GM18909 (cell line): ENCODE measurements at regions not wholly inside any gene's neighbourhood (a gene's known extent, or its start where the extent isn't known, plus 50 kb on each side); places are given as distances from the start of the nearest gene placed in this dataset.

Experiments
- ATAC-seq: cut with Tn5 transposase; IDR thresholded peaks from one replicate; pipeline ENCODE4 v1.9.1; 2021; ENCODE audit warnings: mild to moderate bottlenecking; ENCODE audit not compliant: unreplicated experiment, poor library complexity

DNA sequence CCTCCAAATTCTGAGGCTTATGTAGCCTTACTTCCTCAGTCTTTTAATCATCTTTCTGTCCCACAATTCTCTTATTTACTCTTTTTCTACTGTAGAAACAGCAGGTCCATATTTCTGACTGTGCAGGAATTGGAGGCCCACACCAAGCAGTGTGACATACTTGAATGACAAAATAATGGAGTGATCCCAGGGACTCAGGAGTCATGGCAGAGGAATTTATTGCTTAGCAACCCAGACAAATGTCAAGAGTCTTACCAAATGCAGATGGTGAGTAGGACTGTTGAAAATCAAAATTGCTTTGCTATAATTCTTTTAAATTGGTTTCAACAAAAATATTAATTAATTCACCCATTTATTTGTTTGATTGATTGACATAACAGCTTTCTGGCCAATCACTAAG, 59.9 kb downstream of the HTR1B start:
- no peak for ATAC-seq

DNA sequence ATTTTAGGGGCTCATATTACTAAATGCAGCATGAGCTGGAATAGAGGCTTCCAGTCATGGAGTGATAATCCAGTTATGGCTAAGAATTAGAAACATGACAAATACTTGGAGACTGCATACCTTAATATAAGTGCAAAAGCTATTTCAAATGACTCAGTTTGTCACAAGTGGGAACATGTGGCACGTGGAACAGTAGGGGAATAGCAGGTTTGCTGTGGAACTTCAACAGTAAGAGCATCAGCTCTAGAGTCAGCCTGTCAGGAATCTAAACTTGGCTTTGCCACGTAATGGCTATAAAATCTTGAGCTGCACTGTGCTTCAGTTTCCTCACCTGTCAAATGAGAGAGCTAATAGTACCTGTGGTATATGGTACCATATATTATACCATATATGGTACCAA, 62.1 kb downstream of the HTR1B start:
- no peak for ATAC-seq

DNA sequence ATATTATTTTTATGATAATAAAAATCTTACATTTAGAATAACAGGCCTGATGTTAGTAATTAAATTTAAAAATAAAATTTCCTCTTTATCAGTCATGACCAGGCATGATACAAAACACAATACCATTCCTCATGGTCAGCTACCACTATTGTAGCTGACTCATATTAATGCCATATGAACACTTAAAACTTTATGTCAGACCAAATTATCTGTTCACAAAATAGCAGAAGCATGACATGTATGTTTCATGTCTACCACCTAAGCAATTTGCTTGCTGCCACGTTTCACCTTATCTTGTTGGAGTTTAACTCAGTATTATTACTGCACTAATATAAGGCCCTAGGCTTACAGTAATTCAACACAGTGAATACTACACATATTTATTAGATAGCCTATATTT, 65.7 kb downstream of the HTR1B start:
- no peak for ATAC-seq

DNA sequence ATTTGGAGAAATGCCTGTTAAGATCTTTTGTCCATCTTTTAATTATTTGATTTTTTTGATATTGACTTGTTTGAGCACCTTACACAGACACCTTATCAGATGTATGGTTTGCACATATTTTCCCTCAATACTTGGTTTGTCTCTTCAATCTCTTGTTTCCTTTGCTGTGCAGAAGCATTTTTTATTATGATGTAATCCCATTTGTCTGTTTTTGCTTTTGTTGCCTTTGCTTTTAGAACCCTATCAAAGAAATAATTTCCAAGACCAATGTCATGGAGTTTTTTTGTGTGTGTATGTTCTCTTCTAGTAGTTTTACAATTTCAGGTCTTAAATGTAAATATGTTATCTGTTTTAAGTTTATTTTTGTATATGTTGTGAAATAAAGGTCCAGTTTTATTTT, 73.9 kb downstream of the HTR1B start:
- no peak for ATAC-seq

DNA sequence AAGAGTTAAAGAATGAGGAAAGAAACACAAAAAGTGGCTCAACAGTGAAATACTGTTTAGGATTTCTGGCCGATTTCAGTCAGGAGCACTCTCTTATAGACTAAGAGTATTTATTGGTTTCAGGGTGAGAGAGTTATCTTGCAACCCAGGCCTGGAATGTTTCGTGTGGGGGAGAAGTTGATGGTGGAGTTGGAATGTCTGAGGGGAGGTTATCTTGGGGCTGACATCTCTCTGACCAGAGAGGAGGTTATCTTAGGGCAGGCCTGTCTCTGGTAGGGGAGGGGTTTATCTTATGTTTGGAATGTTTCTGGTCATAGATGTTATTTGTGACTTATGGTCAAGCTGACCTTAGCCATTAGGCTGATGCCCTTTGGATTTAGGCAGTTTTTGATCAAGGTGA, 80.3 kb downstream of the HTR1B start:
- ATAC-seq: no peak

DNA sequence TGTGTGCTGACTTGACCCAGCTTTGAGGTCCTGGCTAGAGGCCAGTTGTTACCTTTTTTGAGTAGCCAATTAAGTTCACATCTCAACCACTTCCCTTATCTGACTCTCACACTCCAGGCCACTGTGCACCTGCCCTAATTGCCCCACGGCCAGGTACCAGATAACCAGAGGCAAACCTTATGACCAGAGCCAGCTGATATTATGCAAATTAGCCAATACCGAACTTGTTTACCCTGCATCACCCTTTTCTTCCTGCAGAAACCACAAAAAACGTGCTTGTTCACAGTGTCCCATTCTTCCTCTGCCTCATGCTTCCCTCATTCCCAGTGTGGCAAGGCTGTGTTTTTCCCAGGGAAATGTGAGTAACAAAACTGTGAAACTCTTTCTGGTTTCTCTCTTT, 89.3 kb downstream of the HTR1B start:
- ATAC-seq: no peak

DNA sequence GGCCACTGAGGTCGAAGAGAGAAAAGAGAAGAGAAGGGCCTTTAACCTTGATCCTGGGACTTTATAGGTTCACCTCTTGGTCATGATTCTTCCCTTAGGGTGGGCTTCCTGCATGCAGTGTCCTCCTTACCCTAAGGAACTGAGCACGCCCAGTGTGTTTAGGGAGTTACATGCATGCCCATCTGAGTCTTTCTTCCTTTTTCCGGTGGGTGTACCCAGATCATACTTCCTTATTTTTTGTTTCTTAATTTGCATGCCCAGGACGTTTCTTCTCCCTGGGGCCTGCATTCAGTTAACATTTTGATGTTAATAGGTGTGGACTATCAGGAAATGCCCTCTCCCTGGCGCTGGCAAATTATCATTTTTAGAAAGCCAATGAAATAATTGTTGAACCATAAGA, 91.5 kb downstream of the HTR1B start:
- no peak for ATAC-seq

DNA sequence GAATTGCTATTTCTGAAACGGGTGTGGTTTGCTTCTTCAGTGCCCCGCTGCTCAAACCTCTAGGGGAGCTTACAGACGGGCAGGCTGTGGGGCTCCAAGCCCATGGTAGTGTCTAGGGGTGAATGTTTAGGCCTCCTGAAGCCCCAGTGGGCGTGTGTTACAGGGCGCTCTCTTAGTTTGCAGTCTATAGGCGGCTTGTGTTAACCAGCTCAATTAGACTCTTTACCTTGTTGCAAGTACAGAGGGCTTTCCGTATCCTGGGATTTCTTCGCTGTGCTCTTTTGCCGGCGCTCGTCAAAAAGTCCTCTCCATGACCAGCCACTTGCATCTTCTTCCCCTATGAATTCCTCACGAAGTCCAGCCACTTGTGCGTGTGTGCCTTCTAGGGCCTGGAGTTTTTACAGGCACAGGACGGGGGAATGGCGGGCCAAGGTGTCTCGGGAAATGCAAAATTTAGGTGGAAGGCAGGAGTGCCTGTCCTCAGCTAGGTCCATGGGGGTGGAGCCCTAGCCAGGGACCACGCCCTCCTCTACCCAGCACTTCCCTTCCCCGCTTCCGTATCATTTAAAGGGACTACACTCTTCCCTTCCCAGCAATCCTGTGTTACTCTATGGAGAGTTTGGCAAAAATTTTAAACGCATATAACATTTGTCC, 94.5 kb downstream of the HTR1B start:
- no peak for ATAC-seq

DNA sequence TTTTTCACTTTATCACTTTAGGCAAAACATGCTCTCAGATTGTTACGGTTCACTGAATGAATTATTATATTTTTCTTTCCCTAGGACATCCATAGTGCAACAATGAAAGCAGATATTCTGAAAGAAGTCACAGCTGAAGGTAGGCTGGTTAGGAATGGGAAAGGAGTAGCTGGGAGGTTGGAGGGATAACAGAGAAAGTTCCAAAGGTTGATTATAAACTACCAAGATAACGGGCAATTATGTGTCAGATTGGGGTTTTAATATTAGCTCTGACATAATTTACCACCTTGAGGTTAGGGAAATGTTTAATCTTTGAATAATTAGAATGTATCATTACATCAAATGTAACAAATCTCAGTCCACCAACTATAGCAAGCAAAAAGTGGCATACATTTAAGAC, 96.5 kb downstream of the HTR1B start:
- ATAC-seq: no peak

DNA sequence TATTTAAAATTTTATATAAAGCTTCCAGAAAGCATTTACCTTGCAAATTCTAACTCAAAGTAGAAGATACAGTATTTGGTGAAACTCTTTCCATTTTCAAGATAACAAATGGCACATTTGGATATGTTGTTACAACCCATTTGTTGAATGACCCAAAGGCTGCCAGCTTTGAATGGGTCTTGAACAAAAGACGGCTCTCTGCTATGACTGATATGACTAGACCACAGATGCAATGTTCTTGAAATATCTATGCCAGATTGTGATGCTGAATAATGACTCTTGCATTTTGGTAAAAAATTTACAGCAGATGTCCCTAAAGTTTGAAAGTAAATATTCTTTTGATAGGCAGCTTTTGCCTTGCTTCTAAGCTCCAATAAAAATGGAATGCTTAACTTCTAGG, 99.6 kb downstream of the HTR1B start:
- ATAC-seq: no peak

DNA sequence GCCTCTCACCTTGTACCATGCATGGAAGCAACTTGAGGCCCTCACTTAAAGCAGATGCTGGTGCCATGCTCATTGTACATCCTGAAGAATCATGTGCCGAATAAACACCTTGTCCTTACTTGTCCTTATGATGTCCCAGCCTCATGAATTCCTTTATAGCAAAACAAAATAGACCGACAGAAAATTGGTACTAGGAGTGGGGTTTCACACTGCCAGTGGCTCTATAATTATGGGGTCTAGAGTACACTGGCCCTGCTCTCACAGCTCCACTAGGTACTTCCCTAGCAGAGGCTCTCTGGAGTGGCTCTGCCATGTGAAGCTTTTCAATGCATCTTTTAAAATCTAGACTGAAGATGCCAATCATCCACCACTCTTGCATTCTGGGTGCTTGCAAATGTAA, 101.2 kb downstream of the HTR1B start:
- ATAC-seq: no peak

DNA sequence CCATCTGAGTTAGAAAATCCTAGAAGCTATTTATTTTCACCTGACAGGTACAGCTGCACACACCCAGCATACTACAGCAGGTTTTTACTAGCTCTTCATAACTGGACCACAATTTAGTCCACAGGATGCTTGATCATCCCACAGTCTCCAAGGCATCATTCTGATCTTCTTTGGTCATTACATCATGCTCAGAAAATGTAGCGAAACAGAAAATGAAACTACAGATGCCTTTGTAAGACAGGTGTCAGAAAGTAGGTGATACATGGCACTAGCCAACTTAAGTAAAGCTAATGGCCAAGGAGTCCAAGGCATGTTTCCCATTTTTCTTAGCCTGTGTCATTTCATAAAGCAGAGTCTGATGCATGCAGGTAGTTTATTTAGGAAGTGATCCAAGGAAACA, 102.3 kb downstream of the HTR1B start:
- no peak for ATAC-seq

DNA sequence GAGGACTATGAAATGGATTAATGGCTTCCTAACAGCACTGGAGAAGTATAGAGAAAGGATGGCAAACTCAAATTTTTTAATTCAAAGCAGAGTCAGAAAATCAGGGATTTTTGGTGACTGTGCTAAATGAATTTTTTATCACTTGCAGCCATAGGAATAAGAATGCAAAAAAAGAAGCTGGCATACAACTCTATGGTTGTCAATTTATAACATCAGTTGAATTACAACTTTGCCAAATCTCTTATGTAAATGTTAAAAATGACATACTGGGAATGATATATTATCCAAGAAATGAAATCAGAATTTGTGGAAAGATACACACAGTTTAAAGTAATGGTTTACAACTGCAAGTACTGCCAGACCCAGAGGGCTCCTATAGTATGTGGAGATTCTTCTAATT, 106.5 kb downstream of the HTR1B start:
- no peak for ATAC-seq

DNA sequence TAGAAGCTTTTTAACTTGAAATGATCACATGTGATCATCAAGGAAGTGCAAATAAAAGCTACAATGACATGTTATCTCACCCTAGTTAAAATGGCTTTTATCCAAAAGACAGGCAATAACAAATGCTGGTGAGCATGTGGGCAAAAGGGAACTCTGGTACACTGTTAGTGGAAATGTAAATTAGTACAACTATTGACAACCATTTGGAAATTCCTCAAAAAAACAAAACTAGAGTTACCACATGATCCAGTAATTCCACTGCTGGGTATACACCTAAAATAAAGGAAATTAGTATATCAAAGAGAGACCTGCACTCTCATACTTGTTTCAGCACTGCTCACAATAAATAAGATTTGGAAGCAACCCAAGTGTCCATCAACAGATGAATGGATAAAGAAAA, 108.7 kb downstream of the HTR1B start:
- ATAC-seq: no peak

DNA sequence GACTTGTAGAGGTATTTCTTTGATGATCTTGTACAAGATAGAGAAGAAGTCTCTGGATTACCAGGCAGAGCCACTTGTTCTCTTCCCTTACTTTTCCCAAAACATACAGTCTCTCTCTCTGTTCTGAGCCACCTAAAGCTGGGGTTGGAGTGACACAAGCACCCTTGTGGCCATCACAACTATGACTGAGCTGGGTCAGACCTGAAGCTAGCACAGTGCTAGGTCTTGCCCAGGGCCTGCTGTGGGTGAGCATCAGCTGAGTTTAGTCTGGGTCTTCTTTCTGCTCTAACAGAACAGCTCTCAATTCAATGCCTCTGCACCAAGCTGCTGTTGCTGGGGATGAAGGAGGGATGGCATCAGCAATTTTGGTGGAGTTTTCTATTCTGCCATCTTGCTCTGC, 110.2 kb downstream of the HTR1B start:
- no peak for ATAC-seq

DNA sequence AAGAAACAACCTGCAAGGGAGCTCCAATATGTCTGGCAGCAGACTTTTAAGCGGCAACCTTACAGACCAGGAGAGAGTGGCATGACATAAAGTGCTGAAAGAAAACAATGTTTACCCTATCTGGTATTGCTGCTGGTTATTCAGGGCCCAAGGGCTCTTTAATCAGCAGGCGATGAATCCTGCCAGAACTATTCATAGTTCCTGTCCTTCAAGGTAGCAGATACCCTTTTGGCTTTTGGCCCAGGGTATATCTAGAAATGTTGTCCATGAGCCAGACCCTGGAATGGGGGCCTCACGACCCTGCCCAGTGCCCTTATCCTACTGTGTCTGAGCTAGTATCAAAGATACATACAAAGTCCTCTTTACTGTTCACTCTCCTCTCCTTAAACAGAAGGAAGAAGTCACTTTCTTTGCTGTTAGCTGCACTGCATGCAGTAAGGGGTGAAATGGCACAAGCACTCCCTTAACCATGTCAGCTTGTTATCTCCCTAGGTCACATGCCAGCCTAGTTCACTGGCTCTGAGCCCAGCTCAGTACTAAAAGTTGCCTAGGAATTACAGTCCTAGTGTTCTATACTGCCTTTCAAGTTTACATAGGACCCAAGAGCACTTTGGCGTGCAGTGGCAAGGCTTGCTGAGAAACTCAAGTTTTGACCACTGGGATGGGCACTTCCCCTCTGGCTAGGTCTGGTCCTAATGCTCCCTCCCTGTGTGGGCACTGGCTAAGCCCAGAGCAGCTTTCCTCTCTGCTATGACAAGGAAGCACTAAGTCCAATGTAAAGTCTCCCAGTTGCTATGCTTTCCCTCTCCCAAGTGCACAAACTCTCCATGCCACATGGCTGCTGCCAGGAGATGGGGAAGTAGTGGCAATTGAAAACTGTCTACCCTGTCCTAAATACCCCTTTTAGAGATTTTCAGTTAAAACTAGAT, 122.0 kb downstream of the HTR1B start:
- no peak for ATAC-seq

DNA sequence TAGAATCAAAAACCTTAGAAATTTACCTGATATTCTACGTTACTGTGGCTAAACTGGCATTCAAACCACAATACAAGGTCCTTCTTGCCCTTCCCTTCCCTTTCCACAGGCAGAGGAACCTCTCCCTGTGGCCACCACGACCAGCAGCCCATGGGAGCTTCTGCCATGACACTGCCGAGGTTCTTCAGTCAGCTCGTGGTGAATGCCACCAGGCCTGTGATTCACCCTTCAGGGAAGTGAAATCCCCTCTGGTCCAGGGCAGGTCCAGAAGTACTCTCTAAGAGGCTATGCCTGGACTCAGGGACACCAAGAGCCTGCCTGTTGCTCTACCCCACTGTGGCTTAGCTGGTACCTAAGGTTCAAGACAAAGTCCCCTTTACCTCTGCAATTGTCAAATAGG, 123.0 kb downstream of the HTR1B start:
- no peak for ATAC-seq

DNA sequence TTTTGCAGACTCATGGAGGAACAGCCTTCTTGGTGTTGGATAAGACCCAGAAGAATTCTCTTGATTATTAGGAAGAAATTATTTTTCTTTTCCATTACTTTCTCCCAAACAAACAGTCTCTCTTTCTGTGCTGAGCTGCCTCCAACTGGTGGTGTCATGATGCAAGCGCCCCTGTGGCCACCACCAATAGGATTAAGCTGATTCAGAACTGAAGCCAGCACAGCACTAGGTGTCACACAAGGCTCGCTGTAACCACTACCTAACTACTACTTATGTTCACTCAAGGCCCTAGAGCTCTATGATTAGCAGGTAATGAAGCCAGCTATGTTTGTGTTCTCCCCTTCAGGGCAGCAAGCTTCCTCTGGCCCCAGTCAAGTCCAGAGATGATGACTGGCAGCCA, 123.4 kb downstream of the HTR1B start:
- ATAC-seq: no peak

DNA sequence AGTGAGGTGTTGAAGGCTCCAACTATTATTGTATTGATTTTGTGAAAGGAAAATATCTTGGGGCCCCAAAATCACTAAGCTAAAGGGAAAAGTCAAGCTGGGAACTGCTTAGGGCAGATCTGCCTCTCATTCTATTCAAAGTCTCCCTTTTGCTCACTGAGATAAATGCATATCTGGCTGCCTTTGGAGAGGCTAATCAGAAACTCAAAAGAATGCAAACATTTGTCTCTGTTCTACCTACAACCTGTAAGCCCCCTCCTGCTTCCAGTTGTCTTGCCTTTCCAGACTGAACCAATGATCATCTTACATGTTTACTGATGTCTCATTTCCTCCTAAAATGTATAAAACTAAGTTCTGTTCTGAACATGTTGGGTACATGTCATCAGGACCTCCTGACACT, 125.9 kb downstream of the HTR1B start:
- ATAC-seq: no peak

DNA sequence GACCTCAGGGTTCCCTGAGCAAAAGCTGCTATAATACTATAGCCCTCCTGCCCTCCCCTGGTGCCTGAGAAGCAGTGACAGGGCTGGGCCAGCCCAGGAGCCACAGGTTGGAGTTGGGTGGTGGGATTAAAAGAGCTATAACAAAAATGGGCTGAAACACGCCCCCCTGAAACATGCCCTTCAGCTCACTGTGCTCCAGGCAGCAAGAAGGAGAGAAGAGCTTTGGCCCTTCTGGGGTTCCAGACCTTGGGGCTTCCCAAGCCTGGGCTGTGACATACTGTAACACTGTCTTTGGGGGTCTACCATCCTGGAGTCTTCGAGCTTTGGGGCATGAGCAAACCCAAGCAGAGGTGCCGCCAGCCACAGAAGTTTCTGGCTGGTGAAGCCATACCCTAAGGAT, 129.2 kb downstream of the HTR1B start:
- ATAC-seq: no peak

DNA sequence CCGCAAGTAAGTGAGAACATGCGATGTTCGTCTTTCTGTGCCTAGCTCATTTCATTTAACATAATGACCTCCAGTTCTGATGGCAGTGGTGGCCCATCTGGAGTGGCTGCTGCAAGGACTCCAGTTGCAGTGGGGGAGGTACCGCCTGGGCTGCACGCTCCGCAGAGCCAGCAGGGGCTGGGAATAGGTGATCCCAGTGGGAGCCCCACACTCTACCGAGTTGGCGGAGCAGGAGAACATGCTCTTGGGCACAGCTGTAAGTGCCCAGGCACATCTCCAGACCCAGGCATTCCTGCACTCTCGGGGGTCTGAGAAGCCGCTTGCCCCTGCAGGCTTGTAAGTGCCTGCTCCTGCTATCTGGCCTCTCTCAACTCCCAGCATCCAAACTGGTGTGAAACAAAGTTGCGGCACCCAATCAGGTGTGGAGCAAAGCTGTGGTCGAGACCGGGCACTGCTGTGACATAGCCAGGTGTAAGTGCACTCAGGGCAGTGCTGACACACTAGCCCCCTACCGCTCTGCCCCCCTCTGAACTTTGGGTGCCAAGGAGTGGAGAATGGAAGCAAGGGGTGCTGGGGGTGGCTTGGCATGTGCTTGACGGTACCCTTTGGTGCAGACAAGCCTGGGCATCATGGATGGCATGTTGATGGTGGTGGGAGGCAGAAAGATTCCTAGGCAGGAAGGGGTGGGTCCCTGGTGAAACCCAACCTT, 130.2 kb downstream of the HTR1B start:
- ATAC-seq: no peak
